GM18499 (cell line): ENCODE measurements at regions not wholly inside any gene's neighbourhood (a gene's known extent, or its start where the extent isn't known, plus 50 kb on each side); places are given as distances from the start of the nearest gene placed in this dataset.

Experiments
- ATAC-seq: cut with Tn5 transposase; IDR thresholded peaks from one replicate; pipeline ENCODE4 v1.9.1; 2021; ENCODE audit warnings: moderate number of reproducible peaks; ENCODE audit not compliant: insufficient read depth, unreplicated experiment

GRCh38 chr5:74408150-74409043 lies 232.1 kb downstream of the ENC1 start:
- ATAC-seq: no peak

GRCh38 chr5:74407701-74408100 lies 232.8 kb downstream of the ENC1 start:
- no peak for ATAC-seq

- ATAC-seq: no peak
These were observed 233.7 kb downstream of the ENC1 start for GRCh38 chr5:74406844-74407243.

- ATAC-seq: no peak
These were observed 234.9 kb downstream of the ENC1 start for GRCh38 chr5:74405593-74405992.

- no peak for ATAC-seq
These were observed 235.7 kb downstream of the ENC1 start for GRCh38 chr5:74404574-74405508.

GRCh38 chr5:74403771-74404170 lies 236.8 kb downstream of the ENC1 start:
- no peak for ATAC-seq

- no peak for ATAC-seq
These were observed 238.0 kb downstream of the ENC1 start for GRCh38 chr5:74402553-74402952.

- ATAC-seq: no peak
These were observed 238.6 kb downstream of the ENC1 start for GRCh38 chr5:74401946-74402320.

GRCh38 chr5:74401281-74401945 lies 239.1 kb downstream of the ENC1 start:
- no peak for ATAC-seq

- ATAC-seq: no peak
These were observed 240.5 kb downstream of the ENC1 start for GRCh38 chr5:74400067-74400466.

- no peak for ATAC-seq
These were observed 243.5 kb downstream of the ENC1 start for GRCh38 chr5:74396913-74397622.

GRCh38 chr5:74394916-74395880 lies 245.3 kb downstream of the ENC1 start:
- ATAC-seq: no peak

- no peak for ATAC-seq
These were observed 246.0 kb downstream of the ENC1 start for GRCh38 chr5:74394528-74394915.

- no peak for ATAC-seq
These were observed 246.6 kb downstream of the ENC1 start for GRCh38 chr5:74393943-74394342.

- ATAC-seq: no peak
These were observed 247.7 kb downstream of the ENC1 start for GRCh38 chr5:74392711-74393351.

- no peak for ATAC-seq
These were observed 249.1 kb downstream of the ENC1 start for GRCh38 chr5:74391410-74391809.

- no peak for ATAC-seq
These were observed 249.7 kb downstream of the ENC1 start for GRCh38 chr5:74390822-74391221.

GRCh38 chr5:74390306-74390637 lies 250.3 kb downstream of the ENC1 start:
- no peak for ATAC-seq
